WERI-Rb-1 (cell line): ENCODE measurements at regions not wholly inside any gene's neighbourhood (a gene's known extent, or its start where the extent isn't known, plus 50 kb on each side); places are given as distances from the start of the nearest gene placed in this dataset.
"Not testable (repeated sequence)": the region's sequence is repeated elsewhere in the genome, so short reads cannot be mapped to it uniquely, and the experiment has no call there.

Experiments used
- DNase-seq: peaks from one replicate; pipeline ENCODE4 v3.0.0-alpha.2; 2020
- H3K27ac ChIP-seq: fragments of 250-450 bp; sonication (Bioruptor Pico); 2 replicates; pipeline ENCODE4 v1.5.1; 2020; ENCODE audit warnings: mild to moderate bottlenecking, moderate library complexity
- H3K27me3 ChIP-seq: fragments of 250-450 bp; sonication (Bioruptor Pico); 2 replicates; pipeline ENCODE4 v1.5.1; 2021; ENCODE audit warnings: mild to moderate bottlenecking, low read depth, moderate library complexity; ENCODE audit not compliant: insufficient read depth, severe bottlenecking
- H3K36me3 ChIP-seq: fragments of 250-450 bp; sonication (Bioruptor Pico); 2 replicates; pipeline ENCODE4 v1.5.1; 2020; ENCODE audit warnings: mild to moderate bottlenecking, moderate library complexity
- H3K4me3 ChIP-seq: 2 replicates; pipeline ENCODE4 v1.5.1; 2011; ENCODE audit warnings: low read depth, mild to moderate bottlenecking, control low read depth, low read length
- H3K9me3 ChIP-seq: fragments of 250-450 bp; sonication (Bioruptor Pico); 2 replicates; pipeline ENCODE4 v1.5.1; 2021; ENCODE audit warnings: mild to moderate bottlenecking, moderate library complexity; ENCODE audit not compliant: severe bottlenecking
- TF ChIP-seq, protein P1 (sequence below): IDR thresholded peaks from 2 replicates; pipeline ENCODE4 v1.5.1; 2011; ENCODE audit warnings: low read depth, mild to moderate bottlenecking, control low read depth, inconsistent platforms, low read length

DNA sequence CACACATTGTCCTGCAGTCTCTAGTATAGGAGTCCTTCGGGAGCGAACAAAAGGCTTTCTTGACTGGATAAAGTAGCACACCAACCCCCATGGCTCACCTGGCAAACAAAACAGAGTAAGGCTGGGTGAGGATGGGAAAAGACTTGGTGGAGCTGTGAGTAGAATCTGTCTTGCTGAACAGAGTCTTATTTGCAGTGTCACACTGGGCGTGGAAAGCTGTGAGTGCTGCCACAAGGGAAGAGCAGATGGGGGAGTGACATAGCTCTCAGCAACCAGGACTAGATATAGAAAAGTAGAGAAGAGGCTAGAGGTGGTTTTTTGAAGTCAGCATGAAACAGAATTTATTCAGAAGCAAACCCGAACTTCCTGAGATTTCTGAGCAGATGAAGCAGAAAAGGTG is 137.2 kb upstream of the ESX1 start:
- DNase-seq, result no peak
- H3K4me3 ChIP-seq, result no peak overlapping the region
- peaks cover 52% of the 10 kb centered on the region for H3K27me3 ChIP-seq
- H3K9me3 ChIP-seq, result no peaks in the 10 kb centered on the region
- no peaks in the 10 kb centered on the region for H3K36me3 ChIP-seq
- TF ChIP-seq, protein P1, sequence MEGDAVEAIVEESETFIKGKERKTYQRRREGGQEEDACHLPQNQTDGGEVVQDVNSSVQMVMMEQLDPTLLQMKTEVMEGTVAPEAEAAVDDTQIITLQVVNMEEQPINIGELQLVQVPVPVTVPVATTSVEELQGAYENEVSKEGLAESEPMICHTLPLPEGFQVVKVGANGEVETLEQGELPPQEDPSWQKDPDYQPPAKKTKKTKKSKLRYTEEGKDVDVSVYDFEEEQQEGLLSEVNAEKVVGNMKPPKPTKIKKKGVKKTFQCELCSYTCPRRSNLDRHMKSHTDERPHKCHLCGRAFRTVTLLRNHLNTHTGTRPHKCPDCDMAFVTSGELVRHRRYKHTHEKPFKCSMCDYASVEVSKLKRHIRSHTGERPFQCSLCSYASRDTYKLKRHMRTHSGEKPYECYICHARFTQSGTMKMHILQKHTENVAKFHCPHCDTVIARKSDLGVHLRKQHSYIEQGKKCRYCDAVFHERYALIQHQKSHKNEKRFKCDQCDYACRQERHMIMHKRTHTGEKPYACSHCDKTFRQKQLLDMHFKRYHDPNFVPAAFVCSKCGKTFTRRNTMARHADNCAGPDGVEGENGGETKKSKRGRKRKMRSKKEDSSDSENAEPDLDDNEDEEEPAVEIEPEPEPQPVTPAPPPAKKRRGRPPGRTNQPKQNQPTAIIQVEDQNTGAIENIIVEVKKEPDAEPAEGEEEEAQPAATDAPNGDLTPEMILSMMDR, result no peak
- H3K27ac ChIP-seq, result no peak overlapping the region

DNA sequence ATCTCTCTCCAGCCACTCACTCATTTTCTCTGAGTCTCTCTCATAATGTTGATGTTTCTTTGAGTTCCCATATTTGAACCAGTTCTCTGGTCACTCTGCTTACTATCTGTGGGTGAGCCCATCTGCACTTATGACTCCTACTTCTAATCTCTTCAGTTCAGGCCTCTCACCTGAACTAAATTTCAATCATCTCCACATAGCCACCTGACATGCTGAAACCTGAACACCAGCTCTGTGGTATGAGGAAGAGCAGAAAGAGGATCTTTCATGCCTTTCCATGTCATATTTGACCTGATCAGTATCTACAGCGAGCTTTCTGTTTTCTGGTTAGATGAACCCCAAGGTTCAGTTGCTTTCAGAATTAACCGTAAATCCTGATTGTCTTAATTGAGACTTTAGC is 122.2 kb upstream of the ESX1 start:
- TF ChIP-seq, protein P1, result no peak
- H3K27me3 ChIP-seq, result peaks cover 58% of the 10 kb centered on the region
- H3K27ac ChIP-seq, result no peak overlapping the region
- no peak for DNase-seq
- no peaks in the 10 kb centered on the region for H3K36me3 ChIP-seq
- no peak overlapping the region for H3K4me3 ChIP-seq
- H3K9me3 ChIP-seq, result no peaks in the 10 kb centered on the region

DNA sequence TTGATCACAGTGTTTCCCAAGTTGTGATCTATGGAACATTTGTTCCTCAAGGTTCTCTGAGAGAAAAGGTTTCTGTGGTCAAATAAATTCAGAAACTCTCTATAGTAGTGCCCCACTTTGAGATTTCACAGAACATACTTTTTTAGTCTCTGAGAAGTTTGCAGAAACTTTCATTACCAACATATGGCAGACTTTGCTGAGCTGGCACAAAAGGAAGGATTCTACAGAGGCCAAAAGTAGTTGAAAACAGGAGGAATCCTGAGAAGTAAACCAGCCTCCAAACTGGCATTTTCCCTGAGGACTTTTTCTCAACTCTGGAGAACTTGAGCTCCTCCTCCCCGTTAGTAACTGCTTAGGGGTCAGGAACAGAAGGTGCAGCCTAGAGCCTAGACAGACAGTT is 117.8 kb upstream of the ESX1 start:
- Histone ChIP-seq H3K9me3 (no peaks in the 10 kb centered on the region), H3K27ac (no peak overlapping the region), H3K36me3 (no peaks in the 10 kb centered on the region), H3K27me3 (peaks cover 49% of the 10 kb centered on the region), H3K4me3 (no peak overlapping the region)
- TF ChIP-seq, protein P1, result no peak
- DNase-seq, result no peak

DNA sequence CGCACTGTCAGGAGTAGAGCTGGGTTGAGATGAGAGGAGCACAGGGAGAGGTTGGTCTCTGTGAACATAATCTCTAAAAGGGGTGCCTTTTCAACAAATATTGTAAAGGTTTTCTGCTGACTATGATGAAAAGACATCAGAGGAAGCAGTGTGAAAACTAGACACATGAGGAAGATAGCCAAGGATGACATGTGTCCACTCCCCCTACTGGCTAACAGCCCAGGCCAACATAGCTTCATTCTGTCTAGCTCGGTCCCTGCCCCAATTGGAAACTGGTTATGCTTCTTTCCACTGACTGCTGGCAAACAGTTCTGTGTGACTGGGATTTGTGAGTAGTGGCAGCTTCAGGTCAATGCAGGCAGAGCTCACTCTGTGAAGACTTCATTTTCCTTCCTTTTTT is 115.4 kb upstream of the ESX1 start:
- H3K27ac ChIP-seq, result no peak overlapping the region
- H3K27me3 ChIP-seq, result peaks cover 44% of the 10 kb centered on the region
- DNase-seq, result no peak
- TF ChIP-seq, protein P1, result peak; percentile 41; the same call in 1 of the 2 replicates
- H3K4me3 ChIP-seq, result no peak overlapping the region
- H3K36me3 ChIP-seq, result no peaks in the 10 kb centered on the region
- no peaks in the 10 kb centered on the region for H3K9me3 ChIP-seq

DNA sequence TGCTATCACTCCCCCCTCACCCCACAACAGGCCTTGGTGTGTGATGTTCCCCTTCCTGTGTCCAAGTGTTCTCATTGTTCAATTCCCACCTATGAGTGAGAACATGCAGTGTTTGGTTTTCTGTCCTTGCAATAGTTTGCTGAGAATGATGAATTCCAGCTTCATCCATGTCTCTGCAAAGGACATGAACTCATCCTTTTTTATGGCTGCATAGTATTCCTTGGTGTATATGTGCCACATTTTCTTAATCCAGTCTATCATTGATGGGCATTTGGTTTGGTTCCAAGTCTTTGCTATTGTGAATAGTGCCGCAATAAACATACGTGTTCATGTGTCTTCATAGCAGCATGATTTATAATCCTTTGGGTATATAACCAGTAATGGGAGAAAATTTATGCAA is 106.0 kb upstream of the ESX1 start:
- H3K9me3 ChIP-seq, DNase-seq, H3K27ac ChIP-seq, H3K36me3 ChIP-seq, H3K4me3 ChIP-seq: not testable (repeated sequence)
- peaks cover 22% of the 10 kb centered on the region for H3K27me3 ChIP-seq

DNA sequence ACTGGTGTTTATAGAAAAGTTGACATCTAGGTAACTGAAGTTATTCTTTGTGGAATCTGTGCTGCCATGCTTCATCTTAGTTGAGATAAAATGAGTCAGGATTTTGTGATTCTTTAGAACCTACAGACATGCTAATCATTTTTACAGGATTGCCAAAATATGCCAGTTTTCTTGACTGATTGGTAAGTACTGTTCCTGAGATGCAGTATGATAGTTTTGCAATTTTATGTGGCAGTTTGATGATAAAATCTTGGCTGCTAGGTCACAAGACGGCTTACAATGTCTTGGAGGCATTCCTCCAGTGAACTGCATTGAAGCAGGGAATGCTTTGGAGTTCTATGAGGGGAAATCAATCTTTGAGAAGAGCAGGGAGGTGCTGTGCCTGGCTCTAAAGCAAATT is 104.4 kb upstream of the ESX1 start:
- DNase-seq, result no peak
- no peak overlapping the region for H3K4me3 ChIP-seq
- H3K27me3 ChIP-seq, result peaks cover 27% of the 10 kb centered on the region
- H3K27ac ChIP-seq, result no peak overlapping the region
- no peaks in the 10 kb centered on the region for H3K36me3 ChIP-seq
- TF ChIP-seq, protein P1, result no peak
- peaks cover 6% of the 10 kb centered on the region for H3K9me3 ChIP-seq
